Neural progenitor cell (in vitro differentiated cells): ENCODE measurements at regions not wholly inside any gene's neighbourhood (a gene's known extent, or its start where the extent isn't known, plus 50 kb on each side); places are given as distances from the start of the nearest gene placed in this dataset.

Source experiments
- EZH2 ChIP-seq: fragments of 200-600 bp; sonication (generic); IDR thresholded peaks from 2 replicates; pipeline ENCODE4 v1.6.1; 2017; ENCODE audit warnings: antibody characterized with exemption, mild to moderate bottlenecking, moderate library complexity
- TF ChIP-seq, protein P1 (sequence below): fragments of 200-600 bp; sonication (generic); IDR thresholded peaks from 2 replicates; pipeline ENCODE4 v1.5.1; 2017; ENCODE audit warnings: antibody characterized with exemption, mild to moderate bottlenecking

DNA sequence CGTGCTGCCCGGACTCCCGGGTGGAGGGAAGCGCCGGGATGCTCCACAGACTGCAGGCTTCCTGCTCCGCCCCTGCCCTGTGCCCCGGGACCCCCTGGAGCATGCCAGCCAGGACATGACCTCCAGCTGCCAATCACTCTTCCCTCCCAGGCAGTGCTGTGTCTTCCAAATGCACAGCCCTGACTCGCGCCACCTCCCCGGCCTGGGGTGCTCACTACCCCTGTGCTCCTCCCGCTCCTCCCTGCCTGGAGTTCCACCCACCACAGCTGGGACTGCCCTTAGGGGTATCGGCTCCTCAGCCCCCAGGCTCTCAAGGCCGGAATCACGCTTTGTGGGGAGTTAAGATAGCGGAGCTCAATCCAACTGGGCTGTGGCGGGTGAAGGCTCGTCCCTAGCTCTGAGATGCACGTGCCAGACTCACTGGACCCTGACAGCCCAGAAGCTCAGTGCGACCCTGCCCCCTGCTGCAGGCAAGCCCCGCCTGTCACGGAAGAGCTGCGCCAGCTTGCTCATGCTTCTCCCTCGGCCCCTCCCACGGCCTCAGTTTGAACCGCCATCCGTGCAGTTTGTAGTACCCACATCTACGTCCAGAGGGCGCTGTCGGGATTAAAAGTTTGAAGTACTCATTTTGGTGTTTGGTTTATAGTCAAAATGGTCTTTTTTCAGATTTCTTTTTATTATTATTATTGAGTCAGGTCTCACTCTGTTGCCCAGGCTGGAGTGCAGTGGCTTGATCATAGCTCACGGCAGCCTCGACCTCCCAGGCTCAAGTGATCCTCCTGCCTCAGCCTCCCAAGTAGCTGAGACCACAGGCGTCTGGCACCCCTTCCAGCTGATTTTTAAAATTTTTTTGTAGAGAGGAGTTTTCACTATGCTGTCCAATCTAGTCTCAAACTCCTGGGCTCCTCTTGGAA lies 142.5 kb upstream of the TCERG1L start:
- TF ChIP-seq, protein P1, sequence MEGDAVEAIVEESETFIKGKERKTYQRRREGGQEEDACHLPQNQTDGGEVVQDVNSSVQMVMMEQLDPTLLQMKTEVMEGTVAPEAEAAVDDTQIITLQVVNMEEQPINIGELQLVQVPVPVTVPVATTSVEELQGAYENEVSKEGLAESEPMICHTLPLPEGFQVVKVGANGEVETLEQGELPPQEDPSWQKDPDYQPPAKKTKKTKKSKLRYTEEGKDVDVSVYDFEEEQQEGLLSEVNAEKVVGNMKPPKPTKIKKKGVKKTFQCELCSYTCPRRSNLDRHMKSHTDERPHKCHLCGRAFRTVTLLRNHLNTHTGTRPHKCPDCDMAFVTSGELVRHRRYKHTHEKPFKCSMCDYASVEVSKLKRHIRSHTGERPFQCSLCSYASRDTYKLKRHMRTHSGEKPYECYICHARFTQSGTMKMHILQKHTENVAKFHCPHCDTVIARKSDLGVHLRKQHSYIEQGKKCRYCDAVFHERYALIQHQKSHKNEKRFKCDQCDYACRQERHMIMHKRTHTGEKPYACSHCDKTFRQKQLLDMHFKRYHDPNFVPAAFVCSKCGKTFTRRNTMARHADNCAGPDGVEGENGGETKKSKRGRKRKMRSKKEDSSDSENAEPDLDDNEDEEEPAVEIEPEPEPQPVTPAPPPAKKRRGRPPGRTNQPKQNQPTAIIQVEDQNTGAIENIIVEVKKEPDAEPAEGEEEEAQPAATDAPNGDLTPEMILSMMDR = peak; percentile 94
- no peak for TF ChIP-seq EZH2
